GM20000 (cell line): ENCODE measurements at regions not wholly inside any gene's neighbourhood (a gene's known extent, or its start where the extent isn't known, plus 50 kb on each side); places are given as distances from the start of the nearest gene placed in this dataset.
"Not testable (repeated sequence)": the region's sequence is repeated elsewhere in the genome, so short reads cannot be mapped to it uniquely, and the experiment has no call there.

Experiments used
- DNase-seq: peaks from one replicate; pipeline ENCODE4 v3.0.0; 2012; ENCODE audit warnings: low spot score

- DNase-seq: not testable (repeated sequence)
These were observed 51.1 kb downstream of the NBPF8 start for GRCh38 chr1:120465900-120466299.

GRCh38 chr1:120477663-120478062, 62.8 kb downstream of the NBPF8 start:
- not testable (repeated sequence) for DNase-seq

- not testable (repeated sequence) for DNase-seq
These were observed 63.6 kb downstream of the NBPF8 start for GRCh38 chr1:120478400-120478799.

- not testable (repeated sequence) for DNase-seq
These were observed 72.7 kb downstream of the NBPF8 start for GRCh38 chr1:120487542-120487941.

GRCh38 chr1:120489217-120489616, 74.4 kb downstream of the NBPF8 start:
- DNase-seq: not testable (repeated sequence)

GRCh38 chr1:120497145-120497544, 82.3 kb downstream of the NBPF8 start:
- DNase-seq: not testable (repeated sequence)

- DNase-seq: not testable (repeated sequence)
These were observed 88.4 kb downstream of the NBPF8 start for GRCh38 chr1:120503284-120503683.

- DNase-seq: not testable (repeated sequence)
These were observed 91.5 kb downstream of the NBPF8 start for GRCh38 chr1:120506352-120506751.

GRCh38 chr1:120508351-120508750, 93.5 kb downstream of the NBPF8 start:
- not testable (repeated sequence) for DNase-seq

- not testable (repeated sequence) for DNase-seq
These were observed 94.4 kb downstream of the NBPF8 start for GRCh38 chr1:120509258-120509657.

- DNase-seq: not testable (repeated sequence)
These were observed 98.3 kb downstream of the NBPF8 start for GRCh38 chr1:120513099-120513498.

- not testable (repeated sequence) for DNase-seq
These were observed 98.7 kb downstream of the NBPF8 start for GRCh38 chr1:120513531-120513930.

GRCh38 chr1:120519196-120519595, 104.4 kb downstream of the NBPF8 start:
- not testable (repeated sequence) for DNase-seq

GRCh38 chr1:120524416-120524815, 109.6 kb downstream of the NBPF8 start:
- not testable (repeated sequence) for DNase-seq

GRCh38 chr1:120525386-120525785, 110.6 kb downstream of the NBPF8 start:
- DNase-seq: not testable (repeated sequence)

- DNase-seq: not testable (repeated sequence)
These were observed 114.7 kb downstream of the NBPF8 start for GRCh38 chr1:120529475-120530089.

GRCh38 chr1:120531455-120531854, 116.6 kb downstream of the NBPF8 start:
- DNase-seq: not testable (repeated sequence)

- DNase-seq: not testable (repeated sequence)
These were observed 119.7 kb downstream of the NBPF8 start for GRCh38 chr1:120534361-120535047.

GRCh38 chr1:120535052-120535451, 120.2 kb downstream of the NBPF8 start:
- not testable (repeated sequence) for DNase-seq

- DNase-seq: not testable (repeated sequence)
These were observed 126.6 kb downstream of the NBPF8 start for GRCh38 chr1:120541394-120541793.

GRCh38 chr1:120542365-120542764, 127.5 kb downstream of the NBPF8 start:
- not testable (repeated sequence) for DNase-seq

- DNase-seq: not testable (repeated sequence)
These were observed 128.1 kb downstream of the NBPF8 start for GRCh38 chr1:120542940-120543339.
